Panc1 (cell line): ENCODE measurements at regions not wholly inside any gene's neighbourhood (a gene's known extent, or its start where the extent isn't known, plus 50 kb on each side); places are given as distances from the start of the nearest gene placed in this dataset.

Experiments used
- ATAC-seq: fragments of 200-7000 bp; cut with Tn5 transposase; 2 replicates; pipeline ENCODE4 v1.9.1; 2020; ENCODE audit warnings: mild to moderate bottlenecking, moderate library complexity
- BruUV-seq: library from RNA; stranded (reverse); fragments of 400-500 nt; replicated peaks from 2 replicates; lab custom pipeline; 2021; lab: Mats Ljungman, UMichigan
- CTCF ChIA-PET: fragments of 300-600 bp; sonication (Branson Sonifier 250); formaldehyde crosslinking; loops from one replicate; lab custom pipeline; 2022; ENCODE audit warnings: antibody characterized with exemption; lab: Charles Lee
- POLR2A ChIA-PET: fragments of 300-600 bp; sonication (Branson Sonifier 250); formaldehyde crosslinking; loops from one replicate; lab custom pipeline; 2022; ENCODE audit warnings: antibody characterized with exemption; lab: Charles Lee
- DNase-seq: peaks from one replicate; pipeline ENCODE4 v3.0.0-alpha.2; 2010; ENCODE audit warnings: low read depth, low spot score
- H3K27ac ChIP-seq: 2 replicates; pipeline ENCODE4 v1.5.1; 2011; ENCODE audit warnings: mild to moderate bottlenecking, low read length, inconsistent platforms
- H3K27me3 ChIP-seq: fragments of 200-500 bp; sonication (Bioruptor generic); 2 replicates; pipeline ENCODE4 v1.6.0; 2014; ENCODE audit warnings: low read length, inconsistent platforms; ENCODE audit not compliant: control insufficient read depth, insufficient read depth
- H3K36me3 ChIP-seq: fragments of 200-500 bp; sonication (Bioruptor generic); 2 replicates; pipeline ENCODE4 v1.5.1; 2014; ENCODE audit warnings: inconsistent platforms, mild to moderate bottlenecking, low read length, moderate library complexity; ENCODE audit not compliant: control insufficient read depth, insufficient read depth
- H3K4me1 ChIP-seq: 2 replicates; pipeline ENCODE4 v1.5.1; 2011; ENCODE audit warnings: inconsistent platforms, mild to moderate bottlenecking, low read length, moderate library complexity; ENCODE audit not compliant: control insufficient read depth, insufficient read depth
- H3K4me3 ChIP-seq, 2 experiments: 2 replicates each; pipeline ENCODE4 v1.5.1; 2011 to 2012; ENCODE audit warnings: low read depth in 2 of 2, low read length in 2 of 2, mild to moderate bottlenecking in 2 of 2, inconsistent platforms in 1 of 2, moderate library complexity in 1 of 2
- H3K9me3 ChIP-seq: fragments of 200-500 bp; sonication (Bioruptor generic); 2 replicates; pipeline ENCODE4 v1.5.1; 2014; ENCODE audit warnings: low read depth, mild to moderate bottlenecking, inconsistent platforms, low read length, moderate library complexity; ENCODE audit not compliant: control insufficient read depth, insufficient read depth
- SIN3A ChIP-seq: IDR thresholded peaks from 2 replicates; pipeline ENCODE4 v1.6.1; 2012; ENCODE audit warnings: low read depth, mild to moderate bottlenecking, low read length, moderate library complexity, borderline replicate concordance; ENCODE audit not compliant: insufficient read depth
- TCF7L2 ChIP-seq: IDR thresholded peaks from 2 replicates; pipeline ENCODE4 v1.6.1; 2011; ENCODE audit warnings: mild to moderate bottlenecking, low read depth, low read length, inconsistent platforms
- in situ Hi-C: cut with HindIII; loops from 2 replicates; pipeline ENCODE4 v1.10.0; 2016; ENCODE audit warnings: low sequenced_read_pairs, low pct_unique_long_range_greater_than_20kb
- intact Hi-C: fragments of 100-400 bp; cut with micrococcal nuclease; formaldehyde crosslinking; loops from one replicate; pipeline ENCODE4 v1.10.0; 2022; ENCODE audit not compliant: unreplicated experiment
- TF ChIP-seq, protein P1 (sequence below): fragments of 450-650 bp; IDR thresholded peaks from 2 replicates; pipeline ENCODE4 v1.5.1; 2017; ENCODE audit warnings: mild to moderate bottlenecking
- TF ChIP-seq, protein P2 (sequence below), 2 experiments: IDR thresholded peaks; 2 replicates each; pipeline ENCODE4 v1.6.1; 2011 to 2012; ENCODE audit warnings: low read depth in 2 of 2, control low read depth in 1 of 2, low read length in 1 of 2, mild to moderate bottlenecking in 1 of 2, moderate library complexity in 1 of 2; ENCODE audit not compliant: insufficient read depth in 1 of 2

- no TSS peak for BruUV-seq
Observed at GRCh38 chr7:47089068-47089417, 492.9 kb downstream of the TNS3 start.

GRCh38 chr7:47088329-47089067, 493.4 kb downstream of the TNS3 start:
- Histone ChIP-seq H3K36me3 (no peaks in the 10 kb centered on the region), H3K4me3 (no peak overlapping the region), H3K4me1 (no peaks in the 10 kb centered on the region), H3K27ac (no peak overlapping the region), H3K9me3 (no peaks in the 10 kb centered on the region), H3K27me3 (no peaks in the 10 kb centered on the region)
- in situ Hi-C loops (no loop called here), intact Hi-C loops (no loop called here)
- ATAC-seq (peak; percentile 93), DNase-seq (peak; percentile 18)
- CTCF ChIA-PET = interaction anchor here (0.6 to 1.9 kb wide), 2 partner anchors 68 to 1166 kb away, joined by 5 to 6 read pairs; no protein-coding TSS in a partner anchor
- no TSS peak for BruUV-seq
- POLR2A ChIA-PET = no interaction called here
- TF ChIP-seq SIN3A (no peak), TCF7L2 (no peak)
- TF ChIP-seq, protein P1, sequence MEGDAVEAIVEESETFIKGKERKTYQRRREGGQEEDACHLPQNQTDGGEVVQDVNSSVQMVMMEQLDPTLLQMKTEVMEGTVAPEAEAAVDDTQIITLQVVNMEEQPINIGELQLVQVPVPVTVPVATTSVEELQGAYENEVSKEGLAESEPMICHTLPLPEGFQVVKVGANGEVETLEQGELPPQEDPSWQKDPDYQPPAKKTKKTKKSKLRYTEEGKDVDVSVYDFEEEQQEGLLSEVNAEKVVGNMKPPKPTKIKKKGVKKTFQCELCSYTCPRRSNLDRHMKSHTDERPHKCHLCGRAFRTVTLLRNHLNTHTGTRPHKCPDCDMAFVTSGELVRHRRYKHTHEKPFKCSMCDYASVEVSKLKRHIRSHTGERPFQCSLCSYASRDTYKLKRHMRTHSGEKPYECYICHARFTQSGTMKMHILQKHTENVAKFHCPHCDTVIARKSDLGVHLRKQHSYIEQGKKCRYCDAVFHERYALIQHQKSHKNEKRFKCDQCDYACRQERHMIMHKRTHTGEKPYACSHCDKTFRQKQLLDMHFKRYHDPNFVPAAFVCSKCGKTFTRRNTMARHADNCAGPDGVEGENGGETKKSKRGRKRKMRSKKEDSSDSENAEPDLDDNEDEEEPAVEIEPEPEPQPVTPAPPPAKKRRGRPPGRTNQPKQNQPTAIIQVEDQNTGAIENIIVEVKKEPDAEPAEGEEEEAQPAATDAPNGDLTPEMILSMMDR = peak; percentile 94
- TF ChIP-seq, protein P2, sequence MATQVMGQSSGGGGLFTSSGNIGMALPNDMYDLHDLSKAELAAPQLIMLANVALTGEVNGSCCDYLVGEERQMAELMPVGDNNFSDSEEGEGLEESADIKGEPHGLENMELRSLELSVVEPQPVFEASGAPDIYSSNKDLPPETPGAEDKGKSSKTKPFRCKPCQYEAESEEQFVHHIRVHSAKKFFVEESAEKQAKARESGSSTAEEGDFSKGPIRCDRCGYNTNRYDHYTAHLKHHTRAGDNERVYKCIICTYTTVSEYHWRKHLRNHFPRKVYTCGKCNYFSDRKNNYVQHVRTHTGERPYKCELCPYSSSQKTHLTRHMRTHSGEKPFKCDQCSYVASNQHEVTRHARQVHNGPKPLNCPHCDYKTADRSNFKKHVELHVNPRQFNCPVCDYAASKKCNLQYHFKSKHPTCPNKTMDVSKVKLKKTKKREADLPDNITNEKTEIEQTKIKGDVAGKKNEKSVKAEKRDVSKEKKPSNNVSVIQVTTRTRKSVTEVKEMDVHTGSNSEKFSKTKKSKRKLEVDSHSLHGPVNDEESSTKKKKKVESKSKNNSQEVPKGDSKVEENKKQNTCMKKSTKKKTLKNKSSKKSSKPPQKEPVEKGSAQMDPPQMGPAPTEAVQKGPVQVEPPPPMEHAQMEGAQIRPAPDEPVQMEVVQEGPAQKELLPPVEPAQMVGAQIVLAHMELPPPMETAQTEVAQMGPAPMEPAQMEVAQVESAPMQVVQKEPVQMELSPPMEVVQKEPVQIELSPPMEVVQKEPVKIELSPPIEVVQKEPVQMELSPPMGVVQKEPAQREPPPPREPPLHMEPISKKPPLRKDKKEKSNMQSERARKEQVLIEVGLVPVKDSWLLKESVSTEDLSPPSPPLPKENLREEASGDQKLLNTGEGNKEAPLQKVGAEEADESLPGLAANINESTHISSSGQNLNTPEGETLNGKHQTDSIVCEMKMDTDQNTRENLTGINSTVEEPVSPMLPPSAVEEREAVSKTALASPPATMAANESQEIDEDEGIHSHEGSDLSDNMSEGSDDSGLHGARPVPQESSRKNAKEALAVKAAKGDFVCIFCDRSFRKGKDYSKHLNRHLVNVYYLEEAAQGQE (IDR thresholded peaks at IDR 0.05; ENCODE audit: insufficient read depth in 1 of 2, low read depth in 2 of 2, low read length in 1 of 2) = no peak

More at GRCh38 chr7:47089068-47089417, 492.9 kb downstream of the TNS3 start:
- Histone ChIP-seq H3K4me1 (no peaks in the 10 kb centered on the region), H3K4me3 (no peak overlapping the region), H3K27me3 (no peaks in the 10 kb centered on the region), H3K27ac (no peak overlapping the region), H3K9me3 (no peaks in the 10 kb centered on the region), H3K36me3 (no peaks in the 10 kb centered on the region)
- ATAC-seq (no peak), DNase-seq (no peak)
- POLR2A ChIA-PET = no interaction called here
- in situ Hi-C loops = no loop called here
- TF ChIP-seq, protein P1 = peak; percentile 58
- TF ChIP-seq TCF7L2 = no peak
- intact Hi-C loops = no loop called here
- CTCF ChIA-PET = interaction anchor here (1.9 kb wide), 1 partner anchor 1166 kb away, joined by 6 read pairs; no protein-coding TSS in a partner anchor
